HG03460 (cell line): ENCODE measurements at regions not wholly inside any gene's neighbourhood (a gene's known extent, or its start where the extent isn't known, plus 50 kb on each side); places are given as distances from the start of the nearest gene placed in this dataset.

ENCODE experiments used
- ATAC-seq: cut with Tn5 transposase; IDR thresholded peaks from one replicate; pipeline ENCODE4 v1.9.1; 2021; ENCODE audit not compliant: unreplicated experiment

DNA sequence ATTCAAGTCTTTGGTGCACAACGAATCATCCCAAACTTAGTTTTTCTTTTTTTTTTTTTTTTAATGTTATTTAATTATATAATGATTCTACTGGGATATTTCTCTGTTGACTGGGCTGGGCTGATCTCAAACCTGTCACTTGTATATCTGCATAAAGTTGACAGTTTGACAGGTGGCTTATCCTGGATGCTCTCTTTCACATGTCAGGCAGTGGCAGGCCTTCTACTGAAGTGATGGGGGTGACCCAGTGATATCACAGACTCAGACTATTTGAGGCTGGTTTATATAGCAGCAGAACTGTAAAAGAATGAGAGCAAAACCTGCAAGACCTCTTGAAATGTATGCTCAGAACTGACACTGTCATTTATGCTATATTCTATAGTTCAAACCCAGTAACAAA, 1813.5 kb upstream of the CDH6 start:
- ATAC-seq, result no peak

DNA sequence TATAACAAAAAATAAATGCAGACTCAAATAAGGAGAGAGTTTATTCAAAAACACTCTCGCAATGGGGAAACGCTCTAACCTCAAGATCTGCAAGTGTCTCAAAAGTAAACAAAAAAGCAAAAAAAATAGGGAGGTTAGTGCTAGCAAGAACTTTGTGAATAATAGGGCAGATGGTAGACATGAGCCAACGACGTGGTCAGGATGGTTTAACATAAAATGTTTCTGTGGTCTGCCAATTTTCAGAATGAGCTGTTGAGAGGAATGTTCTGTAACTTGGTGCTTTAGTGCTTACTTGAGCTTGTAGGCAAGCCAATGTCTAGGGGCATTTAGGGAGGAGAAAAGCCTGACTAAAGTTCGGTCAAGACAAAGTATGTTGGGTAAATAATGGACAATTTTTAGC, 1813.9 kb upstream of the CDH6 start:
- no peak for ATAC-seq

DNA sequence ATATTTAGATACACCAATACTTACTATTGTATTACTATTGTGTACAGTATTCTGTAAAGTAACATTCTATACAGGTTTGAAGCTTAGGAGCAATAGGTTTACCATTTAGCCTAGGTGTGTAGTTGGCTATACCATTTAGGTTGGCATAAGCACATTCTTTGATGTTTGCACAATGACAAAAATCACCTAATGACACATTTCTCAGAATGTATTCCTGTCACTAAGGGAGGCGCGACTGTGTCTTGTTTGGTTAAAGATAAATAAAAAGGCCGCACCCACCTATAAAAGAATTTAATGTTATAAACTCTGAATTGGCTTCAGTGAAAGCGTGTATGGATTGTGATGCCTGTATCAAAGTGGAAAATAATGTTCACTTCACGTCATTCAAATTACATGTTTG, 1815.4 kb upstream of the CDH6 start:
- no peak for ATAC-seq

DNA sequence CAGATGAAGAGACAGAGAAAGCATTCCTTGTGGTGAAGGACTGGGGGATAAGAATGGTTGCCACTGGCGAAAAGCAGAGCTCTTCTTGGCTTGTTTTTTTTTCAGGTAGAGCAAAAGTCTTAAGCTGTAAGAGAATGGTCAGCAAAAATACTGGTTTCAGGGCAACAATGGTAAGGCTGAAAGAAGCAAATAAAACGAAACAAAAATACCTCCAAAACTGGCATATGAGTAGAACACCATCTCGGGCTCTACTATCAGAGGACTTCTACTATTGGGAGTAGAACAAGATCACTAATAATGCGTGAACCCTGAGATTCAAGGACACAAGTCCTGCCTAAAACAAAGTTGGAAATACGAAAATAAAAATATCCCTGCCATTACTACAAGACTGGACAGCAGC, 1823.2 kb upstream of the CDH6 start:
- ATAC-seq, result no peak

DNA sequence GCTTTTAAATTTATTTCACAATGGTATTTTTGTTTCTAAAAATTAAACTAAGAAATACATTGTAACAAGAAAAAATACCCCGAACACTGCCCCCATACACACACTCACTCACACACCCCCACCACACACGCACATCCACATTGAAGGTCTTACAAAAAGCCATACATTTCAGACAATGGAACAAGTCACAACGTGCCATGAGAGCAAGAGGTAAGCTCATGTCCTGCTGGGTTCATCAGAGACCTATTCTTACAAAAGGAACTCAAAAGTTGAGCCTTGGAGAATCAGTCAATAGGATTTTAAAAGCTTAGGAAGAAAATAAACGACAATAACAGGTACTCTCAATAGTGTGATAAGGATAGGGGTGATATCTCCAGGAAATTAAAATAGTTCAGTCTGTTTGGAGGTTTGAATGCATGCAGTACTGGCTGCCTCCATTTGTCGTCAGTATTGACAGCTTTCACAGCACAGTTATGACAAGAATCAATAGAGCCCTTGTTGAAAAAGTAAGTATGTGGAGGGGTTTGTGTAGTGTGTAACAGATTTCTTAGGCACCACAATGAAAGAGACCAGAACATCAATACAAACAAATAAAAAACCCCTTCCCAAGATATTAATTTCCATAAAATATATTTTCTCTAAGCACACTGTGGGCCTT, 1826.2 kb upstream of the CDH6 start:
- no peak for ATAC-seq

DNA sequence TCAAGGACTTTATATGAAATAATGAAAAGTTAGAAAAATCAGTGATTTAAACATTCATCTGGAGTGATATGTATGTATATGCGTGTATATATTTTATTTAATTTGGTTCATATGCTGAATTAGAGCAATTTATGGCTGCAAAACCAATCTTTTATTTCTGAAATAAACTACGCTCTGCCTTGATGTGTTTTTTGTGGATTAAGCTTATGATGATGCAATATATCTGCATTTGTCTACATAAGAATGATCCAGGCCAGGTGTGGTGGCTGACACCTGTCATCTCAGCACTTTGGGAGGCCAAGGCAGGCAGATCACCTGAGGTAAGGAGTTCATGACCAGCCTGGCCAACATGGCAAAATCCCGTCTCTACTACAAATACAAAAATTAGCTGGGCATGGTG, 1842.3 kb upstream of the CDH6 start:
- ATAC-seq, result no peak

DNA sequence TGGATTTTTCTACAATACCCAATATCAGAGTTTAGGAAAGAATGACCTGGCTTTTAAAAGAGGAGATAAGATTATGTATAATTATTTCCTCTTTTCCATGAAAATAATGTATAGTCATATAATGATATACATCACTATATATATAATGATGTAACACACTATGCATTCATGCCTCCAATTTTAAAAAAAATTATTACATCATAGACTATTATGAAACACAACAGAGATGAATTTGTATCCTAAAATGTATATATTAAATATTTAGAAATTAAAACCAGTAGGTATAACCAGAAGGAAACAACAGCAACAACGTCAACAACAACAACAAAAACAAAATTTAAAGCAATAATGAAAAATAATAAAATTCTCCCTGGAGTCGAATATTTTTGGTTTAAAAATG, 1856.5 kb upstream of the CDH6 start:
- no peak for ATAC-seq

DNA sequence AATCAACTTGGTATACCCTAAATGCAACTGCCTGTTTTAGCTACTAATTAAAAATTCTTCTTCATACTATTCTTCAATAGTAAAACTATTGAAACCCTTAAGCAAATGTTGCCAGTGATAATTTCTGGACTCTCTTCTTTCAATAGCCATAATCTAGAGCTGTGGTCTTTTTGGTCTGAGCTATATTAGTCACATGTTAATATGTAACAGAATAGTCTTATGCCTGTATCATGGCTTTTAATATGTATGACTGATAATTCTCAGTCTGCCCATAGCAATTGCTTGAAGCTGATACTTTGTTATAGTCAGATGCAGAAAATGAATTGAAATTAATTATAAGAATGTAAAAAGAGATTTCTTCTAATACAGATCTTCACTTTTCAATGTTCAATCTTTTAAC, 1871.9 kb upstream of the CDH6 start:
- no peak for ATAC-seq

DNA sequence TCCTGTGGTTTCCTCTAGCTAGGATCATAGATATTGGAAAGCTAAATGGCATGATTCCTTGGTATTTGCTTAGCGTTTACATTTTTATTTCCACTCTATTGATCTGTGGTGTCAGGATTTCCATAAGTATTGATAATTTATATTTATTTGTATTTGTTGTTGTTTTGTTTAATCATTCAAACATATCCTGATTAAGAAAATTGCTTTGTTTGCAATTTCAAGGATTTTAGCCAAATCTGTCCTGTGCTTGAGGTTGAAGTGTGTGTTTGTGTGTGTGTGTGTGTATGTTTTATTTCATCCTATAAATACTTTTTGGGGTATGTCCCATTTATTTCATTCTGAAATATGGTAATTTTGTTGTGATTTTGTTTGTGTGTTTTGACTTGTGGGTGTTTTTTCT, 1884.1 kb upstream of the CDH6 start:
- no peak for ATAC-seq

DNA sequence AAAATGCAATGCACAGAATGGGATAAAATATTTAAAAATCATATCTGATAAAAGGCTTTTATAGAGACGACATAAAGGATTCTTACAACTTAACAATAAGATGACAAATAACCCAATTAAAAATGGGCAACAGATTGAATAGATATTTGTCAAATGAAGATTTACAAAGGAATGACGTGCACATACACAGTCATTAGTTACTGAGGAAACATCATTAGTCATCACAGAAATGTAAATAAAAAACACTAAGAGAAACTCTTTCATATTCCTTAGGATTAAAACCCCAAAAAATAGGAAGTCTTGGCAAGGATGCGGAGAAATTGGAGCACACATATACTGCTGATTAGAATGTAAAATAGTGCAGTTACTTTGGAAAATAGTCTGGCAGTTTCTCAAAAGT, 1886.0 kb upstream of the CDH6 start:
- ATAC-seq, result no peak

DNA sequence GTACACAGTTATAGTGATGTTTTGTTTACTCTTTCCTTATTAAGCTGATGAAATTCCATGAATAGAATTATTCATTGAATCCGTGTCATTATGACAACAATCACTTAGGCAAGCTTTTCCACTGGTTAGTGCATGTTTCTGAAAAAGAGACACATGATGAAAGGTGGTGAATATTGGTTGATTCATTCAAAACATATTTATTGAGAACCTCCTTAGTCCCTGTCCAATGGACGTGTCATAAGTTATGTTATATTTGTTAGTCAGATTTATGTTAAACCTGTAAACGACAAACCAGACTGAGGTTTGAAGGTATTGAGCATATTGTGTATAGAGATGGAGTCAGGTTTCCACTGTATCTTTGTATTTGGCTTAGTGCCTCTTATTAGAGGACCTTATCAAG, 1888.9 kb upstream of the CDH6 start:
- no peak for ATAC-seq

DNA sequence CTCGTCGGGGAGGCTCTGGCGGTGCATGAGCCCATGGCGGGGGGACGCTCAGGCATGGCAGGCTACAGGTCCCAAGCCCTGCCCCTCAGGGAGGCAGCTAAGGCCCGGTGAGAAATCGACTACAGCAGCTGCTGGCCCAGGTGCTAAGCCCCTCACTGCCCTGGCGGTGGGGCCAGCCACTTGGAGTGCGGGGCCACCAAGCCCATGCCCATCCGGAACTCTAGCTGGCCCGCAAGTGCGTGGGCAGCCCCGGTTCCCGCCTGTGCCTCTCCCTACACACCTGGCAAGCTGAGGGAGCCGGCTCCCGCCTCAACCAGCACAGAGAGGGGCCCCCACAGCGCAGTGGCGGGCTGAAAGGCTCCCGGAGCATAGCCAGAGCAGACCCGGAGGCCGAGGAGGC, 1896.9 kb upstream of the CDH6 start:
- no peak for ATAC-seq

DNA sequence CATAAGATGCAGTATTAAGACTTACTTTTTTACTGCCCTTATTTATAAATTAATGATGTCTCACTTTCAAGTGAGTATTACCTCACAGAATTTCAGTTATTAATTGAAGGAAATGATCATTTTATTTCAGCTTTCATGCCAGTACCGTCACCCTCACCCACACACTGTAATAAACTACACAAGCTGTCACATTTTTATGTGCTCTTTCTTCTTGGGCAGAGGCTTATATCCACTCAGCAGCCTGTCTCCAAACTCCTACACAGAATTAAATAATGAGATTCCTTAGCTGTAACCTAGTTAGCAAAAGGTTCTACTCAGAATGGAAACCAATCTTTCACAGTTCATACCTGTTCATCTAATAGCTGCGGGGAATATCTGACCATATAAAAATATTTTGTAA, 1915.8 kb upstream of the CDH6 start:
- ATAC-seq, result no peak

DNA sequence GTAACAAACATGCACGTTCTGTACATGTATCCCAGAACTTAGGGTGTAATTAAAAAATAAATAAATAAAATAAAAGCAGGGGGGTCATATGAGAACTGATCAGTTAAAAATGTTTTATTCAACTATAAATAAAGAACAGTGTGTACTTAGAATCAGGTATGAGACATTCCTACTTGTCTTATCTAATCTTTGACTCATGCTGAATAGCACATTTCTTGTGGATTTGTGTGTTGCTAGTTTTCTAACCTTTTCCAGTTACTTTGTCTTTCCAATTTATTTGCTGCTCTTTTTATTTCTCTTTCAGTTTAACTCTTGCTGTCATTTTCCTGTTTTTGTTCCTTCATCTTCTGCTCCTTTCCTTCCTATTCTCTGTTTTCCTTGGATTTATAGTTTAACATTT, 1917.1 kb upstream of the CDH6 start:
- ATAC-seq, result no peak

DNA sequence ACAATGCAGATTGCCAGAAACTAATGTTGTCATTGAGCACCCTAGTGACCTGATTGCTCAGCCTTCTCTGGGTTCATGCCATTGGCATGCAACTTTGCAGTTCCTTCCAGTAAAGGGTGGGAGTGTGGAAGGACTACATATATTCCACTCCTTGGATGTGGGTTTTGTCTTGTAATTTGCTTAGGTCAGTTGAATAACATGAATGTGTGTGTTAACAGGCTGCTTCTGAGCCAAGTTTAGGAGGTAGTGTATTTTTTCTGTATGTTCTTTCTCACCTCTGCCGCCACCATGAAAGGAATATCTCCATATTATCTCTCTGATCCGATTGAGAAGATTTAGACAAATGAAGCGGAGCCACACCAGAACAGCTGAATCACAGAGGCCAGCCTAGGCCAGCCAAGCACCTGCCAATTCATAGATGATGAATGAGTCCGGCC, 1929.6 kb upstream of the CDH6 start:
- ATAC-seq, result no peak

DNA sequence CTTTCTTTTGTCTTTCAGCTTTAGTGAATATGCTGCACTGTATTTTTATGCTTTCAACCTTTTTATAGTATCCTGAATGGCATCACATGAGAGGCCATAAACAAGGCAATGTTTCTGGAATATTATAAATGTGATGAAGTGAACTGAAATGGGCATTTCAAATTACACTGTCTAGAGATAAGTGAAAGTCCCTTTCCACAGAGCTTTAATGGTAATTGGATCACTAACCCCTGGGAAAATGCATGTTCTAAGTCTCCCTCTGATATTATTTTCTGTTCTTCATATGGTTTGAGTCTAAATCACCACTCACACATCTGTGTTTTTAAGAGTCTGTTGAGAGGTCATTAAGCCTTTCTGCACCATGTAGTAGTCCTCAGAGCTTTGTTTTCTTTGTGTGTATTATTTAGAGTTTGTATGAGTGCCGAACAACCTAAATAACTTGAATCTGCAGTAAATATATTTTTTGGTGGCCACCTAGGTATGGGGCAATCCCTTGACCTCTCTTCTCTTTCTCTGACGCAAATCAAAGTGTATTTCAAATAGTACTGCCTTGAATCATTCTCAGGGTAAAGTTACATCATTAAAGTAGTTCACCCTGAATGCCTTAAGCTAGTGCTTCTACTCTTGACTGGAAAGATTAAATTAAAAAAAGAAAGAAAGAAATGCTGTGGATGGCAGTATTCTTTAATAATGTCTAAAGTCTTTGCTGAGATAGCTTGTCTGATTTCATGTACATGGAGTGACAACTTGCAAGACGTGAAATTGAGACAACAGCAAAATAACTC, 1931.0 kb upstream of the CDH6 start:
- ATAC-seq, result no peak

DNA sequence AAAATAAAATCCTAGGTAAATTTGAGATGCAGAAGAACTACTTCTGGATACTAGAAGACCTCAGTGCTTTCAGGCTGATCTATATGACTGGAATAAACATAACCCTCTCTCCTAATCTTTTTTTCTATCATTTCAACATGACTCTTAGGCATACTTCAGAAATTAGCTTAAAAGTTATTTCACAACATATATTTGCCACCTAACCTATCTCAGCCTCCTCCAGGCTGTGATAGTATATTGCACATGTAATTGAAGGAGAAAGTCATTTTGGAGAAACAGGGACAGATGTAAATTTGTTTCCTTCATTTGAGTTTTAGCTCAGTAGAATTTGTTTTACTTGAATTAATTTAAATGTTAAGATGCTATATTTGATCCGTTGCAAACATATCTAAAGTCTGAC, 1932.3 kb upstream of the CDH6 start:
- ATAC-seq, result no peak

DNA sequence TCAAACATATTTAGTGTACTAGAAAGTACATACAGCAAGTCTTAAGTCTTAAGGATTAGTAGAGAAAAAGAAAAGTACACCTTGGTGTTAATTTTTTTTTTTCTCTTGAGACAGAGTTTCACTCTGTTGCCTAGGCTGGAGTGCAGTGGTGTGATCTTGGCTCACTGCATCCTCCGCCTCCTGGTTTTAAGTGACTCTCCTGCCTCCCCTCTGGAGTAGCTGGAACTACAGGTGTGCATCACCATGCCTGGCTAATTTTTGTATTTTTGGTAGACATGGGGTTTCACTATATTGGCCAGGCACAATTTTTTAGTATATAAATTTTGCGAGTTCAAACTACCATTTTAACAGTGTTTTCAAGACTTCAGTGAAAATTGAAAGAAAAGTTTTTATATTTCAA, 1941.1 kb upstream of the CDH6 start:
- ATAC-seq, result no peak

DNA sequence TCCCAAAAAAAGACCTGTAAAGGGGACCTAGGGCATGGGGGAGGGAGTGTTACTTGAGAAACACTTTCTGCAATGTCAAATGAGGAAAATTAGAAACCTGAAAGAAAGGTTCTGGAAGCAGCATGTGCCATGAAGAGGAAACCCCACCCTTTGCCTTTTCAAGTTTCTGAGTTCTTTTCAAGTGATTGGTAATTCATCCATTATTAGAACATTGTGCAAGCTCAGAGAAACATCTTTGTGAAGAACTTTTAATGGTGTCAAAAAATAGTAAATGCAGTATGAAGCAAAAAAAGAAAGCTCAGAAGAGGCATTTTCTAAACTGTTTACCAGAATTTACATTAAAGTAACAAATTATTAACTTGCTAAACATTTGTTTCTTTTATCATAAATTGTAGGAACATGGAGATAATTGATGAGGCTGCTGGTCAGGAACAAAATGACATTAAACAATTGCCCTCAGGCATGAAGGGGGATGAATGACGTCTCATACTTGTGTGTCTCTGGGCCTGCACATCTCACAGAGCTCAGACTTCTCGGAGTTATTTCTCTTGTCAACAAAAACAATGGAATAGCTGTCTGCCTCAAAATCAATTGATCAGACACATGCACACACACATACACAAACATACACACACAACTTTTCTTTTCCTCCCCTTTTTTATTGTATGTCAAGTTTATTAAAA, 1946.0 kb upstream of the CDH6 start:
- no peak for ATAC-seq

DNA sequence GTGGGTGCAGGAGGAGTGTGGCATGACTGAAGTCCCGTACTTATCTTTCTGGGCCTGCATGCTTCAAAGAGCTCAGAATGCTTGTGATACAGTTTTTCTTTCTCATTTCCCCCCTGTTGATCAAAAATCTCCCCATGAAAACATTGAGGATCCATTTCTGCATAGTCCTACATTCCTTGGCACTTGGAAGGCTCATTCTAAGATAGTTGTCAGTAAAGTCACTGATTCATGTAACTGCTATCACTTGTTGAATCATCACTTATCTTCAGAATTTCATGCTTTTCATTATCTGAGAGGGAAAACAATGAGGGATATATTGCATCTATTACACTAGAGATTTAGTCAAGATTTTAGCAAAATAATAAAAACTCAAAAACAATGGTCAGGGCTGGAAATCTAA, 1953.1 kb upstream of the CDH6 start:
- no peak for ATAC-seq

DNA sequence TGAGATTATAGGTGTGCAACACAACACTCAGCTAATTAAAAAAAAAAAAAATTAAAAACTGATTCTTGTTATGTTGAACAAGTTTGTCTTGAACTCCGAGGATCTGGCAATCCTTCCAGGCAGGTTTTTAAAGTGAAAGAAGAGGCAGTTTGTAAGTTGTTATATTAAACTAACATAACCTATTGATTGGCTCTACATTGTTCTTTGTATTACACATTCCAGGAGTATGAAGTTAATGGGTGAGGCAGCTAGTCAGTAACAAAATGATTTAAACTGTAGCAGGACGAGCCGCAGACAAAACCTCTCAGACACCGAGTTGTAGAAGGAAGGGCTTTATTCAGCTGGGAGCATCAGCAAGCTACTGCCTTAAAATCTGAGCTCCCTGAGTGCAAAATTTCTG, 1953.9 kb upstream of the CDH6 start:
- ATAC-seq, result no peak

DNA sequence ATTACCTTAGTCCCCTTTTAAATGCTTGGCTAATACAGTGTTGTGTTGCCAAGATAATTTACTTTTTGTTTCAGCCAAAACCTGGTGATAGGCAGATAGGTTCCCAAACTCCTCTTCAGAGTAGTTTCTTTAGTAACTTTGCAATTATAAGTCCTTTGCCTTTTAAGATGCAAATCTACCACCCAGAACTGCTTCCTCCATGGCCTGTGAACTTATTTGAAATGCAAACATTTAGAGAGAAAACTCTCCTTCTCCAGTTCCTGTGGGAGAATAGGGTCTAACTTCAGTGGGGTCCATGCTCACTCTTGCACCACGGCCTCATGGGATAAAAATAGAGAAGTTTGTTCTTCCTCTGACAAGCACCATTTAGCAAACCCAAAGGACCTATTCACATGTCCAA, 1955.4 kb upstream of the CDH6 start:
- ATAC-seq, result no peak
